Upper lobe of right lung (tissue), 1 donor: ENCODE measurements at regions not wholly inside any gene's neighbourhood (a gene's known extent, or its start where the extent isn't known, plus 50 kb on each side); places are given as distances from the start of the nearest gene placed in this dataset.
"Not testable (repeated sequence)": the region's sequence is repeated elsewhere in the genome, so short reads cannot be mapped to it uniquely, and the experiment has no call there.

Experiments used
- ATAC-seq: fragments of 200-7000 bp; cut with Tn5 transposase; one replicate; pipeline ENCODE4 v1.9.1; 2020; ENCODE audit warnings: mild to moderate bottlenecking, moderate library complexity
- DNase-seq: peaks from one replicate; pipeline ENCODE4 v3.0.0-alpha.2; 2020
- H3K27ac ChIP-seq: fragments of 200-600 bp; one replicate; pipeline ENCODE4 v1.8.0; 2022
- H3K27me3 ChIP-seq: fragments of 200-600 bp; one replicate; pipeline ENCODE4 v1.8.0; 2022; ENCODE audit warnings: mild to moderate bottlenecking
- H3K36me3 ChIP-seq: fragments of 200-600 bp; one replicate; pipeline ENCODE4 v1.8.0; 2022
- H3K4me1 ChIP-seq: fragments of 200-600 bp; one replicate; pipeline ENCODE4 v1.8.0; 2022
- H3K4me3 ChIP-seq: fragments of 200-600 bp; one replicate; pipeline ENCODE4 v1.8.0; 2022; ENCODE audit warnings: mild to moderate bottlenecking
- H3K9me3 ChIP-seq: fragments of 200-600 bp; one replicate; pipeline ENCODE4 v1.8.0; 2022
- CTCF ChIP-seq: fragments of 200-600 bp; IDR thresholded peaks from one replicate; pipeline ENCODE4 v1.8.0; 2022; ENCODE audit warnings: antibody characterized with exemption
- intact Hi-C: fragments of 100-400 bp; cut with DNase I; formaldehyde crosslinking; loops from one replicate; pipeline ENCODE4 v1.11.0; 2022
- donor health status: DM: no; HTN: yes; CAD: no; lungs with severe emphysema.

GRCh38 chr10:107971411-107971810 lies 806.9 kb upstream of the SORCS1 start:
- ATAC-seq: no peak

DNA sequence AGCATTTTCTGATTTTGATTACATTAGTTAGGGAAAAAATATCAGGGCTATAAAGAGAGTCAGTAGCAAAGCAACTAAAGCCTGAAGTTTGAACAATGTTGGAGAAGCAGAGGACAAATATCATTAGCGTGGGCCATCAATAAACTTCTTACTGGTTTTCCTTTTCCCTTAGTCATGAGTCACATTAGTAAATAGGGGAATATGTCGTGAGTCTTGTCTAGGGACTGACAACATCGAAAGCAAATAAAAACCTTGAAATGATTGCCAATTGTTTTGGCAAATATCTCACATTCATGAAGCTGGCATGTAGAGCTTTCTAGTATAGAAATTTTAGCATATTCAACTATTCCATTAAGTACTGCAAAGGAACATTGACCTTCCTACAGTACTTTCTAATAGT lies 806.0 kb upstream of the SORCS1 start:
- ATAC-seq (no peak), DNase-seq (no peak)
- H3K27ac ChIP-seq: no peak overlapping the region
- H3K36me3 ChIP-seq: no peaks in the 10 kb centered on the region
- intact Hi-C loops: no loop called here
- H3K27me3 ChIP-seq: no peaks in the 10 kb centered on the region
- H3K4me1 ChIP-seq: no peaks in the 10 kb centered on the region
- H3K4me3 ChIP-seq: no peak overlapping the region
- H3K9me3 ChIP-seq: no peaks in the 10 kb centered on the region
- no peak for TF ChIP-seq CTCF

More at GRCh38 chr10:107971411-107971810, 806.9 kb upstream of the SORCS1 start:
- no peak for DNase-seq
- H3K27me3 ChIP-seq: no peaks in the 10 kb centered on the region
- H3K4me1 ChIP-seq: no peaks in the 10 kb centered on the region
- H3K4me3 ChIP-seq: no peak overlapping the region
- no peak overlapping the region for H3K27ac ChIP-seq
- intact Hi-C loops: no loop called here
- no peak for TF ChIP-seq CTCF
- H3K36me3 ChIP-seq: no peaks in the 10 kb centered on the region
- no peaks in the 10 kb centered on the region for H3K9me3 ChIP-seq

DNA sequence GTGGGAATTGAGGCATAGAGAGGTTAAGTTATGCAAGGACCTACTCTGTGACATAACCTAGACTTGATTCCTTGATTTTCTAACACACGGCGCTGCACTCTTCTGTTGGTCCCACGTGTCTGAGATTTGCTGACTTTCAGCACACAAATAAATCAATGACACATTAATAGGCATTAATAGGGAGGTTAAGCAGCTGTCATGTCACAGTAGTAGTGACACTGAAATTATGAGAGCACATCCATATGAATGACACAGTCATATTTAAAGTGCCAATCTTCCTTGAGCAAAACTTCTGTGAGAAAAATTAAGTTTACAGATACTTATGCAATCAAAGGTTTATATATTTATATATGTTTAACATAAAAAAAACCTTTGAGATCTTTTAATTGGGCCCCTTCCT lies 805.4 kb upstream of the SORCS1 start:
- H3K4me3 ChIP-seq: no peak overlapping the region
- no peaks in the 10 kb centered on the region for H3K9me3 ChIP-seq
- DNase-seq: no peak
- no peaks in the 10 kb centered on the region for H3K4me1 ChIP-seq
- H3K36me3 ChIP-seq: no peaks in the 10 kb centered on the region
- no peaks in the 10 kb centered on the region for H3K27me3 ChIP-seq
- no peak overlapping the region for H3K27ac ChIP-seq
- TF ChIP-seq CTCF: no peak
- ATAC-seq: no peak
- intact Hi-C loops: no loop called here

DNA sequence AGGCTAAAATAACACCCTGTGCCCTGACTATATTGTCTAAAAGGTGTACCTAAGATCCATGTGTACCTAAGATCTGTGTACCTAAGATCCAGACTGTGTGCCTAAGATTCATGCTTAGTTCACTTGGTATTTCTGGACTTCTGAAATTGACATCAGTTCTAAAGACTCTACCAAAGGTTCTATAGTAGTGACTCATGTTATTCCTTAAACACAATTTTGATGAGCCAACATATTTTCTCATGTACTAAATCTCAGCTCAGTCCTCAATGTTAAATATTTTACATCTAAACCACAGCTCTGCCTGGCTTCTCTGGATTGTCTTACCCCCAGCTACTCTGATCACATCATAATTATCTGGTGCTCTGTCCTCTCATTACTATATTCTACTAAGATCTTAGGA lies 802.3 kb upstream of the SORCS1 start:
- Histone ChIP-seq H3K36me3 (no peaks in the 10 kb centered on the region), H3K9me3 (no peaks in the 10 kb centered on the region), H3K27ac (no peak overlapping the region), H3K27me3 (no peaks in the 10 kb centered on the region), H3K4me3 (no peak overlapping the region), H3K4me1 (no peaks in the 10 kb centered on the region)
- TF ChIP-seq CTCF: no peak
- intact Hi-C loops: no loop called here
- DNase-seq (no peak), ATAC-seq (no peak)

- TF ChIP-seq CTCF: no peak
- intact Hi-C loops: no loop called here
- H3K4me1 ChIP-seq: no peaks in the 10 kb centered on the region
- no peak overlapping the region for H3K27ac ChIP-seq
- ATAC-seq: no peak
- no peaks in the 10 kb centered on the region for H3K27me3 ChIP-seq
- no peak for DNase-seq
- no peaks in the 10 kb centered on the region for H3K36me3 ChIP-seq
- H3K9me3 ChIP-seq: no peaks in the 10 kb centered on the region
- H3K4me3 ChIP-seq: no peak overlapping the region
Measured at GRCh38 chr10:107952649-107953556, 788.4 kb upstream of the SORCS1 start.

GRCh38 chr10:107950411-107951062 lies 786.0 kb upstream of the SORCS1 start:
- H3K4me3 ChIP-seq, DNase-seq, ATAC-seq, H3K27ac ChIP-seq, H3K9me3 ChIP-seq, intact Hi-C loops, H3K36me3 ChIP-seq, H3K27me3 ChIP-seq, H3K4me1 ChIP-seq: not testable (repeated sequence)
